HUDEP-2 (cell line): ENCODE measurements at regions not wholly inside any gene's neighbourhood (a gene's known extent, or its start where the extent isn't known, plus 50 kb on each side); places are given as distances from the start of the nearest gene placed in this dataset.

ENCODE experiments used
- DNase-seq, 76 experiments: peaks; one replicate each; lab custom pipeline; 2025; ENCODE audit not compliant: unreplicated experiment in 76 of 76; lab: John Stamatoyannopoulos, UW

- no peak for DNase-seq
These were observed 149.9 kb upstream of the PIRT start for GRCh38 chr17:10987786-10988185.

- no peak for DNase-seq
These were observed 146.3 kb upstream of the PIRT start for GRCh38 chr17:10984220-10984619.

- DNase-seq = no peak
These were observed 138.5 kb upstream of the PIRT start for GRCh38 chr17:10976401-10976800.

GRCh38 chr17:10968007-10968406, 130.1 kb upstream of the PIRT start:
- no peak for DNase-seq

GRCh38 chr17:10956821-10957220, 118.9 kb upstream of the PIRT start:
- DNase-seq = no peak

GRCh38 chr17:10944819-10945218, 106.9 kb upstream of the PIRT start:
- DNase-seq = no peak

GRCh38 chr17:10936931-10937330, 99.0 kb upstream of the PIRT start:
- DNase-seq = no peak

- no peak for DNase-seq
These were observed 95.1 kb upstream of the PIRT start for GRCh38 chr17:10932938-10933337.

- DNase-seq = no peak
These were observed 93.2 kb upstream of the PIRT start for GRCh38 chr17:10931133-10931532.

GRCh38 chr17:10927712-10928111, 89.8 kb upstream of the PIRT start:
- no peak for DNase-seq

GRCh38 chr17:10920558-10921108, 82.7 kb upstream of the PIRT start:
- no peak for DNase-seq

- no peak for DNase-seq
These were observed 69.5 kb upstream of the PIRT start for GRCh38 chr17:10907370-10907769.

GRCh38 chr17:10899281-10899680, 61.4 kb upstream of the PIRT start:
- DNase-seq = no peak

- DNase-seq = no peak
These were observed 56.3 kb upstream of the PIRT start for GRCh38 chr17:10894220-10894619.

GRCh38 chr17:10888858-10889257, 51.0 kb upstream of the PIRT start:
- DNase-seq = no peak
